Liver (tissue), 8 donors: ENCODE measurements at regions not wholly inside any gene's neighbourhood (a gene's known extent, or its start where the extent isn't known, plus 50 kb on each side); places are given as distances from the start of the nearest gene placed in this dataset.

ENCODE experiments used
- DNase-seq: peaks from one replicate; pipeline ENCODE4 v3.0.0-alpha.2; 2017; ENCODE audit warnings: low spot score
- H3K27ac ChIP-seq, 2 donors: one replicate each; pipeline ENCODE4 v1.7.0; 2013; ENCODE audit warnings: inconsistent platforms in 2 of 2, low read length in 2 of 2, control low read depth in 1 of 2, low read depth in 1 of 2, mild to moderate bottlenecking in 1 of 2
- H3K27me3 ChIP-seq, 4 donors: one replicate each; pipeline versions ENCODE4 v1.6.1 to v1.7.0; 2013; ENCODE audit warnings: low read length in 3 of 4, inconsistent platforms in 1 of 4, mild to moderate bottlenecking in 1 of 4, moderate library complexity in 1 of 4; ENCODE audit not compliant: control insufficient read depth in 4 of 4, insufficient read depth in 4 of 4
- H3K36me3 ChIP-seq, 4 donors: one replicate each; pipeline versions ENCODE4 v1.6.1 to v1.7.0; 2013; ENCODE audit warnings: low read length in 3 of 4, mild to moderate bottlenecking in 3 of 4, low read depth in 1 of 4, moderate library complexity in 1 of 4; ENCODE audit not compliant: control insufficient read depth in 4 of 4, insufficient read depth in 3 of 4
- H3K4me1 ChIP-seq, 4 donors: one replicate each; pipeline versions ENCODE4 v1.6.1 to v1.7.0; 2013; ENCODE audit warnings: low read length in 3 of 4, mild to moderate bottlenecking in 3 of 4, moderate library complexity in 1 of 4; ENCODE audit not compliant: control insufficient read depth in 4 of 4, insufficient read depth in 4 of 4
- H3K4me3 ChIP-seq, 3 donors: one replicate each; pipeline versions ENCODE4 v1.6.1 to v1.7.0; 2013; ENCODE audit warnings: low read length in 3 of 3, control low read depth in 1 of 3, low read depth in 1 of 3, mild to moderate bottlenecking in 1 of 3
- H3K9ac ChIP-seq, 2 donors: one replicate each; pipeline ENCODE4 v1.7.0; 2013; ENCODE audit warnings: low read length in 2 of 2, mild to moderate bottlenecking in 2 of 2, moderate library complexity in 2 of 2, control low read depth in 1 of 2, low read depth in 1 of 2
- H3K9me3 ChIP-seq, 4 donors: one replicate each; pipeline versions ENCODE4 v1.6.1 to v1.7.0; 2013; ENCODE audit warnings: low read length in 3 of 4; ENCODE audit not compliant: control insufficient read depth in 4 of 4
- ATF3 ChIP-seq: IDR thresholded peaks from 2 replicates; pipeline ENCODE4 v1.6.1; 2016; ENCODE audit warnings: antibody characterized with exemption
- CTCF ChIP-seq: fragments of 150-350 bp; IDR thresholded peaks from 2 replicates; pipeline ENCODE4 v1.5.1; 2017; ENCODE audit warnings: improper control_type of control experiment, low read depth, low read length; ENCODE audit not compliant: missing input control
- EGR1 ChIP-seq, 2 donors: IDR thresholded peaks; 2 replicates each; pipeline ENCODE4 v1.6.1; 2016 to 2018; ENCODE audit warnings: antibody characterized with exemption in 2 of 2, low read depth in 2 of 2
- FOXA1 ChIP-seq: IDR thresholded peaks from 2 replicates; pipeline ENCODE4 v1.6.1; 2016; ENCODE audit warnings: antibody characterized with exemption
- FOXA2 ChIP-seq: IDR thresholded peaks from 2 replicates; pipeline ENCODE4 v1.6.1; 2016; ENCODE audit warnings: antibody characterized with exemption
- GABPA ChIP-seq, 2 donors: IDR thresholded peaks in 1 of 2; conservative IDR thresholded peaks in 1 of 2; 2 replicates each; pipeline ENCODE4 v1.6.1; 2016; ENCODE audit warnings: antibody characterized with exemption in 2 of 2, mild to moderate bottlenecking in 1 of 2, moderate library complexity in 1 of 2
- HNF4A ChIP-seq, 2 donors: conservative IDR thresholded peaks; 2 replicates each; pipeline ENCODE4 v1.6.1; 2016; ENCODE audit warnings: antibody characterized with exemption in 2 of 2, mild to moderate bottlenecking in 2 of 2
- HNF4G ChIP-seq: IDR thresholded peaks from 2 replicates; pipeline ENCODE4 v1.6.1; 2016; ENCODE audit warnings: antibody characterized with exemption
- JUND ChIP-seq, 2 donors: IDR thresholded peaks; 2 replicates each; pipeline ENCODE4 v1.6.1; 2016; ENCODE audit warnings: antibody characterized with exemption in 2 of 2
- MAX ChIP-seq: IDR thresholded peaks from 2 replicates; pipeline ENCODE4 v1.6.1; 2016; ENCODE audit warnings: antibody characterized with exemption
- NR2F2 ChIP-seq: IDR thresholded peaks from 2 replicates; pipeline ENCODE4 v1.6.1; 2016; ENCODE audit warnings: antibody characterized with exemption
- RAD21 ChIP-seq, 2 donors: IDR thresholded peaks; 2 replicates each; pipeline ENCODE4 v1.6.1; 2016; ENCODE audit warnings: antibody characterized with exemption in 2 of 2, mild to moderate bottlenecking in 2 of 2
- REST ChIP-seq: IDR thresholded peaks from 2 replicates; pipeline ENCODE4 v1.6.1; 2016; ENCODE audit warnings: antibody characterized with exemption, mild to moderate bottlenecking
- RXRA ChIP-seq, 2 donors: IDR thresholded peaks; 2 replicates each; pipeline ENCODE4 v1.6.1; 2017 to 2018; ENCODE audit warnings: antibody characterized with exemption in 2 of 2, mild to moderate bottlenecking in 1 of 2
- SP1 ChIP-seq: IDR thresholded peaks from 2 replicates; pipeline ENCODE4 v1.6.1; 2018; ENCODE audit warnings: antibody characterized with exemption, mild to moderate bottlenecking
- TAF1 ChIP-seq: conservative IDR thresholded peaks from 2 replicates; pipeline ENCODE4 v1.6.1; 2016; ENCODE audit warnings: antibody characterized with exemption, mild to moderate bottlenecking
- YY1 ChIP-seq: IDR thresholded peaks from 2 replicates; pipeline ENCODE4 v1.6.1; 2016; ENCODE audit warnings: antibody characterized with exemption, mild to moderate bottlenecking
- ZBTB33 ChIP-seq: IDR thresholded peaks from 2 replicates; pipeline ENCODE4 v1.6.1; 2016; ENCODE audit warnings: antibody characterized with exemption
- WGBS: extraction: QIAGEN DNeasy Blood & Tissue Kit; methylation state at CpG from one replicate; pipeline ENCODE4 v1.1.7; 2013; 5-methylcytosine and 5-hydroxymethylcytosine counted together
- donor health status: healthy.
- donor health status: healthy.
- donor health status: healthy.
- donor health status: healthy.
- donor health status: healthy.

GRCh38 chr18:55069497-55069896, 110.2 kb upstream of the CCDC68 start:
- peaks cover 0 to 4% (median 0%) of the 10 kb centered on the region in 4 donors for H3K27me3 ChIP-seq
- TF ChIP-seq ATF3 = no peak
- no peak for TF ChIP-seq HNF4G
- TF ChIP-seq RAD21 (IDR thresholded peaks at IDR 0.05) = no peak
- no peak for TF ChIP-seq CTCF
- TF ChIP-seq MAX = no peak
- TF ChIP-seq SP1 = no peak
- TF ChIP-seq HNF4A (conservative IDR thresholded peaks at IDR 0.05) = no peak
- no peak for TF ChIP-seq FOXA2
- no peak for TF ChIP-seq JUND (IDR thresholded peaks at IDR 0.05)
- H3K9me3 ChIP-seq = no peaks in the 10 kb centered on the region
- WGBS = 85% methylated on average over 6 of the region's 6 CpGs
- H3K36me3 ChIP-seq = no peaks in the 10 kb centered on the region
- H3K4me1 ChIP-seq = no peaks in the 10 kb centered on the region
- DNase-seq = no peak
- no peak overlapping the region for H3K9ac ChIP-seq
- H3K27ac ChIP-seq = no peak overlapping the region
- no peak overlapping the region for H3K4me3 ChIP-seq

- Histone ChIP-seq H3K27ac (no peak overlapping the region), H3K27me3 (no peaks in the 10 kb centered on the region), H3K4me1 (no peaks in the 10 kb centered on the region), H3K9me3 (no peaks in the 10 kb centered on the region), H3K4me3 (no peak overlapping the region), H3K36me3 (no peaks in the 10 kb centered on the region), H3K9ac (no peak overlapping the region)
- no peak for DNase-seq
- TF ChIP-seq SP1 (no peak), CTCF (no peak), YY1 (no peak), MAX (no peak), GABPA (IDR thresholded peaks at IDR 0.05 in 1 of 2, conservative IDR thresholded peaks at IDR 0.05 in 1 of 2) (no peak), REST (no peak), HNF4G (no peak), RAD21 (IDR thresholded peaks at IDR 0.05) (no peak), TAF1 (no peak), EGR1 (IDR thresholded peaks at IDR 0.05; ENCODE audit: low read depth in 2 of 2) (no peak), FOXA2 (no peak), JUND (IDR thresholded peaks at IDR 0.05) (no peak), NR2F2 (no peak), FOXA1 (no peak), RXRA (IDR thresholded peaks at IDR 0.05) (no peak), HNF4A (conservative IDR thresholded peaks at IDR 0.05) (no peak), ZBTB33 (no peak), ATF3 (no peak)
- WGBS = 71% methylated on average over 5 of the region's 5 CpGs
Observed at GRCh38 chr18:55064760-55065159, 105.5 kb upstream of the CCDC68 start.
